ENCODE measurements at regions not wholly inside any gene's neighbourhood (a gene's known extent, or its start where the extent isn't known, plus 50 kb on each side); places are given as distances from the start of the nearest gene placed in this dataset.

GRCh38 chr9:6703898-6704639 is 53.7 kb upstream of the KDM4C start:
- TF ChIP-seq POLR2A (IDR thresholded peaks at IDR 0.05; ENCODE audit: low read depth, low read length) (no peak; the same call in 1 of the 2 replicates), POLR2AphosphoS5 (IDR thresholded peaks at IDR 0.05; ENCODE audit: low read depth, low read length) (0 out of 2 replicates have a peak, but pooled peaks have one; percentile 45), SPI1 (IDR thresholded peaks at IDR 0.05; ENCODE audit: low read depth, low read length) (peak; percentile 83), TAF1 (IDR thresholded peaks at IDR 0.05; ENCODE audit: low read depth, low read length) (no peak), PAX5 (IDR thresholded peaks at IDR 0.05; ENCODE audit: insufficient read depth, low read length, severe bottlenecking) (no peak)
